Pancreas (tissue), 10 donors: ENCODE measurements at regions not wholly inside any gene's neighbourhood (a gene's known extent, or its start where the extent isn't known, plus 50 kb on each side); places are given as distances from the start of the nearest gene placed in this dataset.

Experiments used
- ATAC-seq, 4 donors: fragments of 200-7000 bp; cut with Tn5 transposase; one replicate each; pipeline versions ENCODE4 v1.8.0 to v1.9.1; 2020; ENCODE audit warnings: mild to moderate bottlenecking in 4 of 4, moderate library complexity in 4 of 4
- DNase-seq, 6 donors: peaks; one replicate each; pipeline ENCODE4 v3.0.0-alpha.2; 2020
- FAIRE-seq: peaks from 2 replicates; lab custom pipeline; 2012; peaks lifted over from hg19 to GRCh38; lab: Jason Lieb, UNC
- H3K27ac ChIP-seq, 4 donors: fragments of 200-600 bp; sonication (generic); 1 replicate in 3 of 4; 2 replicates in 1 of 4; pipeline versions ENCODE4 v1.5.0 to v1.8.0; 2020
- H3K27me3 ChIP-seq, 4 donors: fragments of 200-600 bp; one replicate each; pipeline ENCODE4 v1.8.0; 2021
- H3K36me3 ChIP-seq, 3 donors: fragments of 200-600 bp; sonication (generic) in 1 of 3; one replicate each; pipeline versions ENCODE4 v1.5.0 to v1.8.0; 2020 to 2021
- H3K4me1 ChIP-seq, 3 donors: fragments of 200-600 bp; one replicate each; pipeline ENCODE4 v1.8.0; 2021
- H3K4me3 ChIP-seq, 4 donors: fragments of 200-600 bp; sonication (generic) in 2 of 4; one replicate each; pipeline versions ENCODE4 v1.5.0 to v1.8.0; 2020 to 2021
- H3K9me3 ChIP-seq, 4 donors: fragments of 200-600 bp; one replicate each; pipeline ENCODE4 v1.8.0; 2021
- CTCF ChIP-seq, 4 donors: fragments of 200-600 bp; sonication (generic) in 3 of 4; IDR thresholded peaks; one replicate each; pipeline versions ENCODE4 v1.5.0 to v1.8.0; 2021; ENCODE audit warnings: antibody characterized with exemption in 4 of 4
- WGBS, 2 donors: extraction: QIAGEN DNeasy Blood & Tissue Kit; methylation state at CpG; one replicate each; pipeline ENCODE4 v1.1.7; 2013; 5-methylcytosine and 5-hydroxymethylcytosine counted together
- intact Hi-C, 3 donors: fragments of 100-400 bp; cut with DNase I; formaldehyde crosslinking; loops; one replicate each; pipeline versions ENCODE4 v1.11.1 to v1.14.2; 2022
- donor health status: healthy with polysubstance abuse.
- donor health status: DM: no; HTN: no; CAD: no; lungs with moderate emphysema.
- donor health status: DM: no; HTN: no; CAD: no.
- donor health status: control.
- donor health status: control.
- donor health status: Bipolar disorder and iron deficiency.
- donor health status: DM: yes; HTN: yes; CAD: no.
- donor health status: DM: no; HTN: no; CAD: no.
- donor health status: DM: no; HTN: no; CAD: no.
- donor health status: DM: yes; HTN: yes; CAD: no.

- no peaks in the 10 kb centered on the region for H3K27me3 ChIP-seq
- DNase-seq: no peak
- H3K27ac ChIP-seq: no peak overlapping the region
- H3K4me3 ChIP-seq: no peak overlapping the region
- no peak for FAIRE-seq
- H3K4me1 ChIP-seq: no peaks in the 10 kb centered on the region
- 93 to 100% methylated on average over 3 of the region's 3 CpGs for WGBS, 2 donors
- H3K36me3 ChIP-seq: no peaks in the 10 kb centered on the region
- no peak for TF ChIP-seq CTCF (IDR thresholded peaks at IDR 0.05)
- intact Hi-C loops: no loop called here
- ATAC-seq: no peak
- H3K9me3 ChIP-seq: no peaks in the 10 kb centered on the region
These were observed 109.8 kb upstream of the ZC3H12C start for GRCh38 chr11:109983358-109983757.

- no peaks in the 10 kb centered on the region for H3K4me1 ChIP-seq
- no peak overlapping the region for H3K4me3 ChIP-seq
- no peak for TF ChIP-seq CTCF (IDR thresholded peaks at IDR 0.05)
- no peak for DNase-seq
- peak in 1 of 4 donors; percentile 58 for ATAC-seq
- WGBS, 2 donors: 57 to 60% methylated on average over 6 of the region's 6 CpGs
- intact Hi-C loops: no loop called here
- no peaks in the 10 kb centered on the region for H3K36me3 ChIP-seq
- FAIRE-seq: no peak
- no peaks in the 10 kb centered on the region for H3K9me3 ChIP-seq
- H3K27ac ChIP-seq: no peak overlapping the region
- no peaks in the 10 kb centered on the region for H3K27me3 ChIP-seq
These were observed 108.4 kb upstream of the ZC3H12C start for GRCh38 chr11:109984634-109985289.

GRCh38 chr11:109986488-109986887 lies 106.7 kb upstream of the ZC3H12C start:
- Histone ChIP-seq H3K27ac (no peak overlapping the region), H3K4me1 (no peaks in the 10 kb centered on the region), H3K9me3 (no peaks in the 10 kb centered on the region), H3K36me3 (no peaks in the 10 kb centered on the region), H3K4me3 (no peak overlapping the region), H3K27me3 (no peaks in the 10 kb centered on the region)
- FAIRE-seq (no peak), ATAC-seq (no peak), DNase-seq (no peak)
- WGBS, 2 donors: 68 to 81% methylated on average over 1 of the region's 1 CpG
- intact Hi-C loops: no loop called here
- TF ChIP-seq CTCF (IDR thresholded peaks at IDR 0.05): no peak

- Histone ChIP-seq H3K27ac (no peak overlapping the region), H3K4me3 (no peak overlapping the region), H3K4me1 (no peaks in the 10 kb centered on the region), H3K36me3 (no peaks in the 10 kb centered on the region), H3K9me3 (no peaks in the 10 kb centered on the region), H3K27me3 (no peaks in the 10 kb centered on the region)
- FAIRE-seq (no peak), DNase-seq (no peak), ATAC-seq (no peak)
- no peak for TF ChIP-seq CTCF (IDR thresholded peaks at IDR 0.05)
- intact Hi-C loops: no loop called here
- 85 to 92% methylated on average over 1 of the region's 1 CpG for WGBS, 2 donors
These were observed 101.4 kb upstream of the ZC3H12C start for GRCh38 chr11:109991835-109992234.

GRCh38 chr11:109993786-109994185 lies 99.4 kb upstream of the ZC3H12C start:
- intact Hi-C loops: no loop called here
- Histone ChIP-seq H3K9me3 (no peaks in the 10 kb centered on the region), H3K4me3 (no peak overlapping the region), H3K36me3 (no peaks in the 10 kb centered on the region), H3K27ac (no peak overlapping the region), H3K4me1 (no peaks in the 10 kb centered on the region), H3K27me3 (no peaks in the 10 kb centered on the region)
- WGBS, 2 donors: 99 to 100% methylated on average over 1 of the region's 1 CpG
- no peak for TF ChIP-seq CTCF (IDR thresholded peaks at IDR 0.05)
- ATAC-seq (no peak), DNase-seq (no peak), FAIRE-seq (no peak)
